DMS79 (cell line): ENCODE measurements at regions not wholly inside any gene's neighbourhood (a gene's known extent, or its start where the extent isn't known, plus 50 kb on each side); places are given as distances from the start of the nearest gene placed in this dataset.
A peak's percentile ranks its signal among the peaks of the same experiment; 100 is the strongest.
"Not testable (repeated sequence)": the region's sequence is repeated elsewhere in the genome, so short reads cannot be mapped to it uniquely, and the experiment has no call there.

ENCODE experiments used
- DNase-seq: peaks from one replicate; lab custom pipeline; 2025; lab: John Stamatoyannopoulos, UW

- no peak for DNase-seq
Observed at GRCh38 chr14:71783088-71783487, 149.1 kb upstream of the RGS6 start.

GRCh38 chr14:71783786-71784185 lies 148.4 kb upstream of the RGS6 start:
- DNase-seq = no peak

- no peak for DNase-seq
Observed at GRCh38 chr14:71789005-71789404, 143.2 kb upstream of the RGS6 start.

GRCh38 chr14:71799841-71800240 lies 132.4 kb upstream of the RGS6 start:
- DNase-seq = no peak

- DNase-seq = no peak
Observed at GRCh38 chr14:71800878-71801277, 131.4 kb upstream of the RGS6 start.

- DNase-seq = no peak
Observed at GRCh38 chr14:71803539-71804260, 128.5 kb upstream of the RGS6 start.

- no peak for DNase-seq
Observed at GRCh38 chr14:71804992-71805391, 127.2 kb upstream of the RGS6 start.

- not testable (repeated sequence) for DNase-seq
Observed at GRCh38 chr14:71807049-71807448, 125.2 kb upstream of the RGS6 start.

- DNase-seq = not testable (repeated sequence)
Observed at GRCh38 chr14:71810800-71811199, 121.4 kb upstream of the RGS6 start.

GRCh38 chr14:71812693-71813092 lies 119.5 kb upstream of the RGS6 start:
- DNase-seq = no peak

- DNase-seq = no peak
Observed at GRCh38 chr14:71815110-71815509, 117.1 kb upstream of the RGS6 start.

GRCh38 chr14:71824816-71825215 lies 107.4 kb upstream of the RGS6 start:
- DNase-seq = no peak

- DNase-seq = no peak
Observed at GRCh38 chr14:71833476-71833875, 98.8 kb upstream of the RGS6 start.

GRCh38 chr14:71834284-71835204 lies 97.7 kb upstream of the RGS6 start:
- DNase-seq = no peak

GRCh38 chr14:71852181-71852580 lies 80.0 kb upstream of the RGS6 start:
- no peak for DNase-seq

GRCh38 chr14:71855399-71856036 lies 76.7 kb upstream of the RGS6 start:
- peak; percentile 2 for DNase-seq

GRCh38 chr14:71856199-71856919 lies 75.9 kb upstream of the RGS6 start:
- DNase-seq = no peak

- no peak for DNase-seq
Observed at GRCh38 chr14:71863049-71863448, 69.2 kb upstream of the RGS6 start.

- no peak for DNase-seq
Observed at GRCh38 chr14:71863766-71864165, 68.5 kb upstream of the RGS6 start.
